A673 (cell line): ENCODE measurements at regions not wholly inside any gene's neighbourhood (a gene's known extent, or its start where the extent isn't known, plus 50 kb on each side); places are given as distances from the start of the nearest gene placed in this dataset.

Experiments
- BruUV-seq: library from RNA; stranded (reverse); fragments of 400-500 nt; replicated peaks from 2 replicates; lab custom pipeline; 2021; lab: Mats Ljungman, UMichigan
- CTCF ChIA-PET: fragments of 300-600 bp; sonication (Branson Sonifier 250); formaldehyde crosslinking; loops from one replicate; lab custom pipeline; 2022; ENCODE audit warnings: antibody characterized with exemption; lab: Charles Lee
- POLR2A ChIA-PET: fragments of 300-600 bp; sonication (Branson Sonifier 250); formaldehyde crosslinking; loops from one replicate; lab custom pipeline; 2022; ENCODE audit warnings: antibody characterized with exemption; ENCODE audit not compliant: low non-redundant PET; lab: Charles Lee
- DNase-seq: peaks from one replicate; pipeline ENCODE4 v3.0.0-alpha.2; 2015; ENCODE audit warnings: low spot score
- H3K27ac ChIP-seq: fragments of 200-600 bp; sonication (generic); 2 replicates; pipeline ENCODE4 v1.5.1; 2016; ENCODE audit warnings: mixed run types, low read depth, mild to moderate bottlenecking, mixed read lengths, antibody characterized with exemption, low read length; ENCODE audit not compliant: poor library complexity, severe bottlenecking
- H3K27me3 ChIP-seq: fragments of 200-600 bp; sonication (generic); replicated peaks from 2 replicates; pipeline ENCODE4 v1.6.1; 2017; ENCODE audit warnings: mixed run types, low read depth, mild to moderate bottlenecking, mixed read lengths, antibody characterized with exemption, low read length; ENCODE audit not compliant: insufficient read depth, poor library complexity
- H3K36me3 ChIP-seq: fragments of 200-600 bp; sonication (generic); 2 replicates; pipeline ENCODE4 v1.6.1; 2016; ENCODE audit warnings: mixed run types, mild to moderate bottlenecking, mixed read lengths, antibody characterized with exemption, low read length; ENCODE audit not compliant: insufficient read depth, poor library complexity, severe bottlenecking
- H3K4me1 ChIP-seq: fragments of 200-600 bp; sonication (generic); 2 replicates; pipeline ENCODE4 v1.6.1; 2017; ENCODE audit warnings: mixed run types, mild to moderate bottlenecking, mixed read lengths, antibody characterized with exemption, low read length; ENCODE audit not compliant: insufficient read depth, poor library complexity, severe bottlenecking
- H3K4me3 ChIP-seq: fragments of 200-600 bp; sonication (generic); 2 replicates; pipeline ENCODE4 v1.5.1; 2016; ENCODE audit warnings: low read depth, mixed run types, mild to moderate bottlenecking, mixed read lengths, low read length; ENCODE audit not compliant: poor library complexity, severe bottlenecking
- H3K9me3 ChIP-seq: fragments of 200-600 bp; sonication (generic); 2 replicates; pipeline ENCODE4 v1.6.1; 2016; ENCODE audit warnings: mixed run types, low read depth, mild to moderate bottlenecking, mixed read lengths, antibody characterized with exemption, low read length; ENCODE audit not compliant: poor library complexity, severe bottlenecking
- CTCF ChIP-seq: fragments of 300-800, 200-600 bp; sonication (generic); conservative IDR thresholded peaks from 2 replicates; pipeline ENCODE4 v1.5.1; 2017; ENCODE audit warnings: low read depth, mild to moderate bottlenecking, antibody characterized with exemption, low read length, moderate library complexity, mixed read lengths
- EZH2 ChIP-seq: fragments of 200-600 bp; sonication (generic); IDR thresholded peaks from 2 replicates; pipeline ENCODE4 v1.6.1; 2017; ENCODE audit warnings: borderline replicate concordance, low read depth, mild to moderate bottlenecking, mixed read lengths, antibody characterized with exemption, low read length; ENCODE audit not compliant: poor library complexity, severe bottlenecking
- intact Hi-C: fragments of 100-400 bp; cut with micrococcal nuclease; formaldehyde crosslinking; loops from one replicate; pipeline ENCODE4 v1.10.0; 2022; ENCODE audit not compliant: unreplicated experiment

- no peaks in the 10 kb centered on the region for H3K9me3 ChIP-seq
- ChIA-PET CTCF (no interaction called here), POLR2A (no interaction called here)
- H3K4me3 ChIP-seq, result no peak overlapping the region
- peaks cover 35% of the 10 kb centered on the region for H3K27me3 ChIP-seq
- no TSS peak for BruUV-seq
- no peak overlapping the region for H3K27ac ChIP-seq
- no peak for TF ChIP-seq CTCF
- TF ChIP-seq EZH2, result no peak
- intact Hi-C loops, result no loop called here
- DNase-seq, result no peak
- no peaks in the 10 kb centered on the region for H3K36me3 ChIP-seq
- H3K4me1 ChIP-seq, result no peaks in the 10 kb centered on the region
Measured at GRCh38 chr13:47087241-47087640, 190.4 kb upstream of the HTR2A start.

- Histone ChIP-seq H3K36me3 (no peaks in the 10 kb centered on the region), H3K4me1 (no peaks in the 10 kb centered on the region), H3K27ac (no peak overlapping the region), H3K9me3 (no peaks in the 10 kb centered on the region), H3K27me3 (peaks cover 49% of the 10 kb centered on the region), H3K4me3 (no peak overlapping the region)
- DNase-seq, result no peak
- intact Hi-C loops, result no loop called here
- no TSS peak for BruUV-seq
- TF ChIP-seq EZH2 (no peak), CTCF (no peak)
- ChIA-PET POLR2A (no interaction called here), CTCF (no interaction called here)
Measured at GRCh38 chr13:47085346-47085745, 188.5 kb upstream of the HTR2A start.

- DNase-seq, result no peak
- CTCF ChIA-PET, result no interaction called here
- no peak overlapping the region for H3K4me3 ChIP-seq
- H3K27ac ChIP-seq, result no peak overlapping the region
- POLR2A ChIA-PET, result no interaction called here
- TF ChIP-seq EZH2 (no peak), CTCF (no peak)
- intact Hi-C loops, result no loop called here
- no peaks in the 10 kb centered on the region for H3K9me3 ChIP-seq
- H3K4me1 ChIP-seq, result no peaks in the 10 kb centered on the region
- peaks cover 24% of the 10 kb centered on the region for H3K27me3 ChIP-seq
- BruUV-seq, result no TSS peak
- no peaks in the 10 kb centered on the region for H3K36me3 ChIP-seq
Measured at GRCh38 chr13:47081850-47082249, 185.0 kb upstream of the HTR2A start.
